ENCODE measurements at regions not wholly inside any gene's neighbourhood (a gene's known extent, or its start where the extent isn't known, plus 50 kb on each side); places are given as distances from the start of the nearest gene placed in this dataset.

DNA sequence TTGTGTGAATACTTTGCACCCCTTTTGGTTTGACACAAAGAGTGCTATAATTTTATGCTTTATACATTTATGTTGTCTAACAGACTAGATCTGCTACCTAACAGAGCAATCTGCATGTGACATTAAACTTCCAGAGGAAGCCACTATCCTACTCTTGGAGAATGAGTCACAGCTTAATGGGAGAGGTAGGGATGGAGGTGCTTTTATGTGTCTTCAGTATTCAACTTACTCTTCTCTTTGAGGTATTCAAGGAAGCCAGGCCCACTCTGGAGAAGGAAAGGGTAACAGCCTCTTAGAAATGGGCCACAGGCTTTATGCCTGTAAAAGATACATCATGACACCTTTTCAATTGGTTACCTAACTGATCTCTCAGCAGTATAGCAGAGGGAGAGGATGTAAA lies 85.8 kb upstream of the NEUROD1 start:
- no peak overlapping the region for H3K4me3 ChIP-seq
- ATAC-seq (no peak), DNase-seq (ENCODE audit: low read depth in 1 of 2, low spot score in 1 of 2) (no peak), FAIRE-seq (no peak)
- no peaks in the 10 kb centered on the region for H3K9me3 ChIP-seq
- H3K27ac ChIP-seq: no peak overlapping the region
- TF ChIP-seq TP53 (CRISPR knock-in tag; IDR thresholded peaks at IDR 0.05) (no peak), KDM5A (IDR thresholded peaks at IDR 0.05) (no peak), FOSB (CRISPR knock-in tag; IDR thresholded peaks at IDR 0.05) (no peak), CHD4 (IDR thresholded peaks at IDR 0.05; ENCODE audit: borderline replicate concordance) (no peak), RAD21 (conservative IDR thresholded peaks at IDR 0.05 in 1 of 2, IDR thresholded peaks at IDR 0.05 in 1 of 2) (no peak), CHD2 (IDR thresholded peaks at IDR 0.05; ENCODE audit: low read length, partially characterized antibody) (no peak), BHLHE40 (IDR thresholded peaks at IDR 0.05; ENCODE audit: low read depth, low read length) (no peak), HOXB13 (CRISPR knock-in tag; IDR thresholded peaks at IDR 0.05; ENCODE audit: low read depth) (no peak), NR3C1 (IDR thresholded peaks at IDR 0.05) (no peak), CBX2 (IDR thresholded peaks at IDR 0.05; ENCODE audit: borderline replicate concordance, low read depth) (no peak), ZSCAN20 (CRISPR knock-in tag; IDR thresholded peaks at IDR 0.05) (no peak), E2F6 (IDR thresholded peaks at IDR 0.05; ENCODE audit: borderline replicate concordance, low read depth) (no peak), GATA3 (IDR thresholded peaks at IDR 0.05; ENCODE audit: borderline replicate concordance) (no peak), POLR2A (IDR thresholded peaks at IDR 0.05; ENCODE audit: low read length) (no peak), ESRRA (IDR thresholded peaks at IDR 0.05; ENCODE audit: borderline replicate concordance, low read length) (no peak), NPAS2 (CRISPR knock-in tag; IDR thresholded peaks at IDR 0.05; ENCODE audit: borderline replicate concordance) (no peak), RARB (CRISPR knock-in tag; IDR thresholded peaks at IDR 0.05) (no peak)
- TF ChIP-seq, protein P1, sequence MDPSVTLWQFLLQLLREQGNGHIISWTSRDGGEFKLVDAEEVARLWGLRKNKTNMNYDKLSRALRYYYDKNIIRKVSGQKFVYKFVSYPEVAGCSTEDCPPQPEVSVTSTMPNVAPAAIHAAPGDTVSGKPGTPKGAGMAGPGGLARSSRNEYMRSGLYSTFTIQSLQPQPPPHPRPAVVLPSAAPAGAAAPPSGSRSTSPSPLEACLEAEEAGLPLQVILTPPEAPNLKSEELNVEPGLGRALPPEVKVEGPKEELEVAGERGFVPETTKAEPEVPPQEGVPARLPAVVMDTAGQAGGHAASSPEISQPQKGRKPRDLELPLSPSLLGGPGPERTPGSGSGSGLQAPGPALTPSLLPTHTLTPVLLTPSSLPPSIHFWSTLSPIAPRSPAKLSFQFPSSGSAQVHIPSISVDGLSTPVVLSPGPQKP (IDR thresholded peaks at IDR 0.05; ENCODE audit: low read depth, low read length): no peak
- H3K4me2 ChIP-seq: no peak overlapping the region
- no peaks in the 10 kb centered on the region for H3K4me1 ChIP-seq
- POLR2A ChIA-PET: no interaction called here
- CTCF ChIA-PET: interaction anchor here (1.6 kb wide), 1 partner anchor 311 kb away, joined by 6 read pairs; no protein-coding TSS in a partner anchor

DNA sequence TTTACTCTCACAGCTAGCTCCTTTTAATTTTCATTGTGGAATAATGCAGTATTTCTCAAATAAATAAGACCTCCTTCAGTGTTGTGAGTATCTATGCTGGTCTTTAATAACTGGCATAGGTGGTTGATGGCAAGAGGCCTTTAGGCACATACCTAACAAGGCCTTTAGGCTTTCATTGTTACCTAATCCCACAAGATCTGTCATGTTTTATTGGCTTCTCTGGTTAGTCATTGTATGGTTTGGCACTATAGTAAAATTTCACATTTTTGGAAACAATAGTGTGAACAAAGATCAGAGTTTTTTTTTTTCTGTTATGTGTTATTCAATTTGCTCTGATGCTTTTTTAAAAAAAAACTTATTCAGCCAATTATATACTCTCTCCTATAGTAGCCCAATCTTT lies 89.8 kb upstream of the NEUROD1 start:
- Histone ChIP-seq H3K27ac (no peak overlapping the region), H3K4me3 (no peak overlapping the region), H3K9me3 (no peaks in the 10 kb centered on the region), H3K4me1 (peaks cover 9% of the 10 kb centered on the region; the same call in 2 of the 3 replicates), H3K4me2 (no peak overlapping the region)
- no peak for FAIRE-seq
- POLR2A ChIA-PET: no interaction called here
- no peak for DNase-seq (ENCODE audit: low read depth in 1 of 2, low spot score in 1 of 2)
- no peak for ATAC-seq
- CTCF ChIA-PET: interaction anchor here (1.2 kb wide), 1 partner anchor 123 kb away, joined by 4 read pairs; no protein-coding TSS in a partner anchor
- TF ChIP-seq E2F6 (IDR thresholded peaks at IDR 0.05; ENCODE audit: borderline replicate concordance, low read depth): no peak
- TF ChIP-seq TP53 (CRISPR knock-in tag; IDR thresholded peaks at IDR 0.05): no peak
- no peak for TF ChIP-seq HOXB5 (CRISPR knock-in tag; IDR thresholded peaks at IDR 0.05)
- TF ChIP-seq MAZ (IDR thresholded peaks at IDR 0.05; ENCODE audit: borderline replicate concordance, low read depth, low read length): no peak
- no peak for TF ChIP-seq NR3C1 (IDR thresholded peaks at IDR 0.05)
- TF ChIP-seq TFCP2L1 (CRISPR knock-in tag; IDR thresholded peaks at IDR 0.05): no peak

DNA sequence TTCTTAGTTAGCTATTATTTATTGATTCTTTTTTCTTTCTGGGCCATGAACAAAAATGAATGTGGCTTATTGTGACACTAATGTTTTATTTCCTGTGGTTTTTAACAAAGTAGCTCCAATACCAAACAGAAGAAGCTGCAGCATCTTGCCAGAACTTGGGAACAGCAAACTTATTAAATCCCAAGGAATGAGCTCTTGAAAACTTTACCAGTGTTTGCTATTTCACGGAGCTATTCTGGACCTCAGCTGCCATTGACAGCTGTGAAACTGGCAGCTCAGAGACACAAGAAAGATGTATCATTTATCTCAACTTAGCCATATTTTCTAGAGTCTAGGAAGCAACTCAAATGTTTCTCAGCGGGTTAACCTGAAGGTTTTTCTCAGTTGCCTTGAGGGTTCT lies 91.0 kb upstream of the NEUROD1 start:
- no peaks in the 10 kb centered on the region for H3K9me3 ChIP-seq
- TF ChIP-seq POLR2A (IDR thresholded peaks at IDR 0.05; ENCODE audit: low read length) (no peak), USF2 (IDR thresholded peaks at IDR 0.05) (no peak), SMC3 (IDR thresholded peaks at IDR 0.05) (no peak), ZFP36 (IDR thresholded peaks at IDR 0.05; ENCODE audit: borderline replicate concordance, partially characterized antibody) (no peak), PHF8 (IDR thresholded peaks at IDR 0.05; ENCODE audit: borderline replicate concordance, low read depth) (no peak), TP53 (CRISPR knock-in tag; IDR thresholded peaks at IDR 0.05) (no peak), MAZ (IDR thresholded peaks at IDR 0.05; ENCODE audit: borderline replicate concordance, low read depth, low read length) (no peak), EHF (CRISPR knock-in tag; IDR thresholded peaks at IDR 0.05) (no peak), ZSCAN20 (CRISPR knock-in tag; IDR thresholded peaks at IDR 0.05) (no peak), ZC3H11A (IDR thresholded peaks at IDR 0.05) (no peak), RARB (CRISPR knock-in tag; IDR thresholded peaks at IDR 0.05) (no peak), RFX5 (IDR thresholded peaks at IDR 0.05) (no peak), CTCF (IDR thresholded peaks at IDR 0.05) (no peak), FOXS1 (CRISPR knock-in tag; IDR thresholded peaks at IDR 0.05) (no peak), HOXA7 (CRISPR knock-in tag; IDR thresholded peaks at IDR 0.05) (no peak)
- TF ChIP-seq, protein P2, sequence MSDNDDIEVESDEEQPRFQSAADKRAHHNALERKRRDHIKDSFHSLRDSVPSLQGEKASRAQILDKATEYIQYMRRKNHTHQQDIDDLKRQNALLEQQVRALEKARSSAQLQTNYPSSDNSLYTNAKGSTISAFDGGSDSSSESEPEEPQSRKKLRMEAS (IDR thresholded peaks at IDR 0.05): no peak
- no peak for ATAC-seq
- H3K4me2 ChIP-seq: no peak overlapping the region
- no peak for FAIRE-seq
- no peak overlapping the region for H3K4me3 ChIP-seq
- POLR2A ChIA-PET: no interaction called here
- DNase-seq (ENCODE audit: low read depth in 1 of 2, low spot score in 1 of 2): no peak
- 89% methylated on average over 2 of the region's 2 CpGs for WGBS (ENCODE audit: missing lambda C conversion rate)
- H3K27ac ChIP-seq: no peak overlapping the region
- peaks cover 9% of the 10 kb centered on the region; the same call in 2 of the 3 replicates for H3K4me1 ChIP-seq
- CTCF ChIA-PET: interaction anchor here (1.1 kb wide), 1 partner anchor 29 kb away, joined by 6 read pairs; no protein-coding TSS in a partner anchor
